GM12875 (cell line): ENCODE measurements at regions not wholly inside any gene's neighbourhood (a gene's known extent, or its start where the extent isn't known, plus 50 kb on each side); places are given as distances from the start of the nearest gene placed in this dataset.

ENCODE experiments used
- H3K4me3 ChIP-seq: one replicate; pipeline ENCODE4 v1.5.1; 2011; ENCODE audit warnings: low read depth, low read length, control low read depth
- TF ChIP-seq, protein P1 (sequence below): IDR thresholded peaks from 2 replicates; pipeline ENCODE4 v1.5.1; 2011; ENCODE audit warnings: low read depth, mild to moderate bottlenecking, control low read depth, inconsistent platforms, low read length, moderate library complexity, borderline replicate concordance; ENCODE audit not compliant: insufficient read depth

- TF ChIP-seq, protein P1, sequence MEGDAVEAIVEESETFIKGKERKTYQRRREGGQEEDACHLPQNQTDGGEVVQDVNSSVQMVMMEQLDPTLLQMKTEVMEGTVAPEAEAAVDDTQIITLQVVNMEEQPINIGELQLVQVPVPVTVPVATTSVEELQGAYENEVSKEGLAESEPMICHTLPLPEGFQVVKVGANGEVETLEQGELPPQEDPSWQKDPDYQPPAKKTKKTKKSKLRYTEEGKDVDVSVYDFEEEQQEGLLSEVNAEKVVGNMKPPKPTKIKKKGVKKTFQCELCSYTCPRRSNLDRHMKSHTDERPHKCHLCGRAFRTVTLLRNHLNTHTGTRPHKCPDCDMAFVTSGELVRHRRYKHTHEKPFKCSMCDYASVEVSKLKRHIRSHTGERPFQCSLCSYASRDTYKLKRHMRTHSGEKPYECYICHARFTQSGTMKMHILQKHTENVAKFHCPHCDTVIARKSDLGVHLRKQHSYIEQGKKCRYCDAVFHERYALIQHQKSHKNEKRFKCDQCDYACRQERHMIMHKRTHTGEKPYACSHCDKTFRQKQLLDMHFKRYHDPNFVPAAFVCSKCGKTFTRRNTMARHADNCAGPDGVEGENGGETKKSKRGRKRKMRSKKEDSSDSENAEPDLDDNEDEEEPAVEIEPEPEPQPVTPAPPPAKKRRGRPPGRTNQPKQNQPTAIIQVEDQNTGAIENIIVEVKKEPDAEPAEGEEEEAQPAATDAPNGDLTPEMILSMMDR: no peak
- no peak overlapping the region for H3K4me3 ChIP-seq
These were observed 108.2 kb downstream of the RTP5 start for GRCh38 chr2:241977557-241978300.

DNA sequence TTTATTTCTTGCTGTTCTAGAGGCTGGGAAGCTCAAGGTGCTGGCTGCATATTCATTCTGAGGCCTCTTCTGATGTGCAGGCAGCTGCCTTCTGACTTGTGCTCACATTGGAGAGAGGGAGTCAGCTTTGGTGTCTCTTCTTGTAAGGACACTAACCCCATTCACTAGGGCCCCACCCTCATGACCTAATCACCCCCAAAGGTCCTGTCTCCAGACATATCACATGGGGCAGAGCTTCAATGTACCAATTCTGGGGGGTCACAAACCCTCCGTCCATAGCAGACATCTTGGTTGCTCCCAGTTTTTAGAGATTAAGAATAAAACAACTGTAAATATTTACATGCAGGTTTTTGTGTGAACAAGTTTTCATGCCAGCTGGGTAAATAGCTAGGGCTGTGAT, 109.1 kb downstream of the RTP5 start:
- TF ChIP-seq, protein P1: no peak
- no peak overlapping the region for H3K4me3 ChIP-seq

GRCh38 chr2:241980193-241980592, 110.7 kb downstream of the RTP5 start:
- TF ChIP-seq, protein P1: no peak
- H3K4me3 ChIP-seq: no peak overlapping the region

DNA sequence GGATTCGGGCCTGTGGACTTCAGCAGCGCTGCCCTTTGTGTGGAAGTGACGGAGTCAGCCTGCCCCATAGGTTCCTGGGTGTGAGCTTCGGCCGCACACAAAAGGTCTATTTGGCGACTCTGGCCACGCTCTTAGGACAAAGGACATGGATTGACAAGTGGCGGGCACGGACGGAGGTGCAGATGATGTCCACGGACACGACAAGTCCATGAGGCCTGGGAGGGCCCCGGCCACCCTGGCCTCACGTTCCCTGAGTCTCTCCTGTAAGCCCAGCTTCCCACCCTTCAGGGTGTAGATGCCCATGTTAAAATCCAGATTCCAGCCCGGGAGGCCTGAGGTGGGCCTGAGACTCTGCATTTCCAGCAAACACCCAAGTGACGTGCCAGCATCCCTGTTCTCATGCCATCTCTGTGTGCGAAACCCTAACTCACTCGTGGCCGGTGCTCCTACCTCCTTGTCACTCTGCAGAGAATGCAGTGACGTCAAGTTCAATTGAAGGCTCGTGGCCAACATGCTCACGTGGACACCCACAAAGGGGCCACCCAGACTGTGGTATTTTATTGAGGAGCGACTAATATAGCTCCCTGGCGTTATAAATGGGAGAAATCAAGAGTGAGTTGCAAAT, 111.7 kb downstream of the RTP5 start:
- TF ChIP-seq, protein P1: no peak
- no peak overlapping the region for H3K4me3 ChIP-seq

DNA sequence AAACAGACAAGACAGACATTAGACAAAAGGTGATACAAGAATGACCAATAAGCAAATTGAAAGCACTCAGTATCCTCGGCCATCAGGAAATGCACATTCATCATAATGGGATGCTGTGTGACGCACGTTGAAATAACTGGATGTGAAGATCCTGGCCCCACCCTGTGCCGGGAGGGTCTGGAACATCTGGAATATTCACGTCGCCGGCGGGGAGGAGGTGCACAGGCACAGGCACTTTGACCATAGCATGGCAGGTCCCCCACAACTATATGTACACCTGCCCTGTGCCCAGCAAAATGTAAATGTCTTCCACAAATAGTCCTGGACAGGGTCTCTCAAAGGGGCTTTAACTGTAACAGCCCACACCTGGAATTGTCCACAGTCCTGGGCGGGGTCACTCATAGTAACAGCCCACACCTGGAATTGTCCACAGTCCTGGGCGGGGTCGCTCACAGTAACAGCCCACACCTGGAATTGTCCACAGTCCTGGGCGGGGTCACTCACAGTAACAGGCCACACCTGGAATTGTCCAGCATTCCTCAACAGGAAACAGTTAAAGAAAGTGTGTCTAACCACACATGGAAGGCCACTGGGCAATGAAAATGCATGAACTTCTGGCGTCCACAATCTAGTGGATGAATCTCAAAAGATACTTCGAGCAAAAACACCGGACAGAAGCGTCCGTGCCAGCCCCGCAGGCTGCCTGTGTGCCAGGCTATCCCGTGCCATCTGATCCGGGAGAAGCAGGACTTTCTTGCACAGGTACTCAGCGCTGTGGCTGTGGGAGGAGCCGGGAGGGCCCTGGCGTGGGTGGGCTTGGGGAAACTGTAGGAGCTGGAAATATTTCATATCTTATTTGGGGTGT, 113.4 kb downstream of the RTP5 start:
- no peak overlapping the region for H3K4me3 ChIP-seq
- TF ChIP-seq, protein P1: no peak

- TF ChIP-seq, protein P1: no peak
- H3K4me3 ChIP-seq: no peak overlapping the region
These were observed 114.2 kb downstream of the RTP5 start for GRCh38 chr2:241983571-241984270.
